ENCODE measurements at regions not wholly inside any gene's neighbourhood (a gene's known extent, or its start where the extent isn't known, plus 50 kb on each side); places are given as distances from the start of the nearest gene placed in this dataset.

DNA sequence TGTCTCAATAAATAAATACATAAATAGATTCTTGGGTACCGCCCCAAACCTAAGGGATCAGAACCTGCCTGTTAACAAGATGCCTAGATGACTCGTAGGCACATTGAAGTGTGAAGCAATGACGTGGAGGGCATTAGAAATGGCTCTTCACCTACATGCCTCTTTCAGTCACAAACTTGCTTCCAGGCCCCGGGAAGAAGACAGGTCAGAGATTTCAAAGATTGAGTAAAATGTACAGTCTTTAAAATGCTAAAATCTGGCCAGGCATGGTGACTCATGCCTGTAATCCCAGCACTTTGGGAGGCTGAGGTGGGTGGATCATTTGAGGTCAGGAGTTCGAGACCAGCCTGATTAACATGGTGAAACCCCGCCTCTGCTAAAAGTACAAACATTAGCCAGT, 480.8 kb upstream of the JARID2 start:
- Histone ChIP-seq H3K27me3 (ENCODE audit: insufficient read depth, low read depth, low read length) (no peaks in the 10 kb centered on the region), H3F3A (ENCODE audit: insufficient read depth, low read length, poor library complexity, severe bottlenecking) (no peaks in the 10 kb centered on the region), H3K9me2 (ENCODE audit: insufficient read depth, low read length) (no peaks in the 10 kb centered on the region), H3K27ac (ENCODE audit: low read length) (no peak overlapping the region), H4K20me1 (ENCODE audit: insufficient read depth) (no peaks in the 10 kb centered on the region), H3K4me2 (ENCODE audit: low read length) (no peak overlapping the region), H3K4me3 (ENCODE audit: low read length) (no peak overlapping the region), H2AFZ (ENCODE audit: low read depth, low read length) (no peak overlapping the region), H3K9ac (ENCODE audit: low read length) (no peak overlapping the region), H3K9me3 (ENCODE audit: low read length) (no peaks in the 10 kb centered on the region), H3K36me3 (ENCODE audit: insufficient read depth, low read length) (no peaks in the 10 kb centered on the region), H3K79me2 (replicated peaks; ENCODE audit: insufficient read depth, low read length) (no peaks in the 10 kb centered on the region)
- TF ChIP-seq RAD21 (conservative IDR thresholded peaks at IDR 0.05) (no peak), TAF1 (IDR thresholded peaks at IDR 0.05; ENCODE audit: low read depth) (no peak), EZH2 (IDR thresholded peaks at IDR 0.05; ENCODE audit: borderline replicate concordance, insufficient read depth, low read length, poor library complexity, severe bottlenecking) (no peak), MXI1 (conservative IDR thresholded peaks at IDR 0.05; ENCODE audit: poor library complexity, severe bottlenecking) (no peak), POLR2AphosphoS5 (IDR thresholded peaks at IDR 0.05) (no peak), EP300 (conservative IDR thresholded peaks at IDR 0.05; ENCODE audit: poor library complexity, severe bottlenecking) (no peak), SMC3 (conservative IDR thresholded peaks at IDR 0.05; ENCODE audit: poor library complexity) (no peak)
- TF ChIP-seq, protein P1, sequence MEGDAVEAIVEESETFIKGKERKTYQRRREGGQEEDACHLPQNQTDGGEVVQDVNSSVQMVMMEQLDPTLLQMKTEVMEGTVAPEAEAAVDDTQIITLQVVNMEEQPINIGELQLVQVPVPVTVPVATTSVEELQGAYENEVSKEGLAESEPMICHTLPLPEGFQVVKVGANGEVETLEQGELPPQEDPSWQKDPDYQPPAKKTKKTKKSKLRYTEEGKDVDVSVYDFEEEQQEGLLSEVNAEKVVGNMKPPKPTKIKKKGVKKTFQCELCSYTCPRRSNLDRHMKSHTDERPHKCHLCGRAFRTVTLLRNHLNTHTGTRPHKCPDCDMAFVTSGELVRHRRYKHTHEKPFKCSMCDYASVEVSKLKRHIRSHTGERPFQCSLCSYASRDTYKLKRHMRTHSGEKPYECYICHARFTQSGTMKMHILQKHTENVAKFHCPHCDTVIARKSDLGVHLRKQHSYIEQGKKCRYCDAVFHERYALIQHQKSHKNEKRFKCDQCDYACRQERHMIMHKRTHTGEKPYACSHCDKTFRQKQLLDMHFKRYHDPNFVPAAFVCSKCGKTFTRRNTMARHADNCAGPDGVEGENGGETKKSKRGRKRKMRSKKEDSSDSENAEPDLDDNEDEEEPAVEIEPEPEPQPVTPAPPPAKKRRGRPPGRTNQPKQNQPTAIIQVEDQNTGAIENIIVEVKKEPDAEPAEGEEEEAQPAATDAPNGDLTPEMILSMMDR (IDR thresholded peaks at IDR 0.05; ENCODE audit: poor library complexity, severe bottlenecking): no peak
- TF ChIP-seq, protein P2, sequence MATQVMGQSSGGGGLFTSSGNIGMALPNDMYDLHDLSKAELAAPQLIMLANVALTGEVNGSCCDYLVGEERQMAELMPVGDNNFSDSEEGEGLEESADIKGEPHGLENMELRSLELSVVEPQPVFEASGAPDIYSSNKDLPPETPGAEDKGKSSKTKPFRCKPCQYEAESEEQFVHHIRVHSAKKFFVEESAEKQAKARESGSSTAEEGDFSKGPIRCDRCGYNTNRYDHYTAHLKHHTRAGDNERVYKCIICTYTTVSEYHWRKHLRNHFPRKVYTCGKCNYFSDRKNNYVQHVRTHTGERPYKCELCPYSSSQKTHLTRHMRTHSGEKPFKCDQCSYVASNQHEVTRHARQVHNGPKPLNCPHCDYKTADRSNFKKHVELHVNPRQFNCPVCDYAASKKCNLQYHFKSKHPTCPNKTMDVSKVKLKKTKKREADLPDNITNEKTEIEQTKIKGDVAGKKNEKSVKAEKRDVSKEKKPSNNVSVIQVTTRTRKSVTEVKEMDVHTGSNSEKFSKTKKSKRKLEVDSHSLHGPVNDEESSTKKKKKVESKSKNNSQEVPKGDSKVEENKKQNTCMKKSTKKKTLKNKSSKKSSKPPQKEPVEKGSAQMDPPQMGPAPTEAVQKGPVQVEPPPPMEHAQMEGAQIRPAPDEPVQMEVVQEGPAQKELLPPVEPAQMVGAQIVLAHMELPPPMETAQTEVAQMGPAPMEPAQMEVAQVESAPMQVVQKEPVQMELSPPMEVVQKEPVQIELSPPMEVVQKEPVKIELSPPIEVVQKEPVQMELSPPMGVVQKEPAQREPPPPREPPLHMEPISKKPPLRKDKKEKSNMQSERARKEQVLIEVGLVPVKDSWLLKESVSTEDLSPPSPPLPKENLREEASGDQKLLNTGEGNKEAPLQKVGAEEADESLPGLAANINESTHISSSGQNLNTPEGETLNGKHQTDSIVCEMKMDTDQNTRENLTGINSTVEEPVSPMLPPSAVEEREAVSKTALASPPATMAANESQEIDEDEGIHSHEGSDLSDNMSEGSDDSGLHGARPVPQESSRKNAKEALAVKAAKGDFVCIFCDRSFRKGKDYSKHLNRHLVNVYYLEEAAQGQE (IDR thresholded peaks at IDR 0.05; ENCODE audit: borderline replicate concordance): no peak

DNA sequence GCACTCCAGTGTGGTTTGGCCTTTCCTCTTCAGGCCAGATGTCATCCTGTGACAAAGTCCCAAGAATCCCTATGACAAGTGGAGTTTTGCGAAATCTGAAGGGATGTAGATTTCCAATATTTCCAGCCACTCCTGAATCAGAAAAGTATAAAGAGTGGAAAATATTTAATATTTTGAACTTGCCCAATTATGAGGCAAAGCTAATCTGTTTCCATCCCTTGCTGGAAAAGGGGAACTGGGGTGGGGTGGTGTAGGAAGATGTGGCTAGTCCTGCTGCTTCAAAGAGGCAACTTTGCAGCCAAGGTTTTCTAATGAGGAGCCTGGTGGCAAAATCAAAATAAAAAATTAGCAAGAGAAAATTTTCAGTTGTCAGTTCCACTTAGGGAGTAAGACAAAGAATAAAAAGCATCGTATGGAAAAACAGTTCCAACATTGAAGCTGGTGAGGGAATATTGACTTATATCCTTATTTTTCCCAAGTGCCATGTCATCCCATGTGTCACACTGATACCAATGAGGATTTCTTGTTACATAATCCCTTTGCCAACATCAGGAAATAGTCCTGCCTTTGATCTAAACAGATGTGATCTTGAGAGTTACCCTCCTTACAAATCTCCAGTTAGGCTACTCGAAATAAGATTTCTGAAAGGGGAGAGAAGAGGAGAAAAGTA, 480.0 kb upstream of the JARID2 start:
- no peaks in the 10 kb centered on the region for H3K27me3 ChIP-seq (ENCODE audit: insufficient read depth, low read depth, low read length)
- no peak overlapping the region for H3K27ac ChIP-seq (ENCODE audit: low read length)
- H3F3A ChIP-seq (ENCODE audit: insufficient read depth, low read length, poor library complexity, severe bottlenecking): no peaks in the 10 kb centered on the region
- H2AFZ ChIP-seq (ENCODE audit: low read depth, low read length): no peak overlapping the region
- no peaks in the 10 kb centered on the region for H3K9me3 ChIP-seq (ENCODE audit: low read length)
- no peak overlapping the region for H3K4me2 ChIP-seq (ENCODE audit: low read length)
- H3K9me2 ChIP-seq (ENCODE audit: insufficient read depth, low read length): no peaks in the 10 kb centered on the region
- no peak overlapping the region for H3K4me3 ChIP-seq (ENCODE audit: low read length)
- no peaks in the 10 kb centered on the region for H3K36me3 ChIP-seq (ENCODE audit: insufficient read depth, low read length)
- H3K79me2 ChIP-seq (replicated peaks; ENCODE audit: insufficient read depth, low read length): no peaks in the 10 kb centered on the region
- H3K9ac ChIP-seq (ENCODE audit: low read length): no peak overlapping the region
- TF ChIP-seq, protein P1 (IDR thresholded peaks at IDR 0.05; ENCODE audit: poor library complexity, severe bottlenecking): no peak
- TF ChIP-seq, protein P2 (IDR thresholded peaks at IDR 0.05; ENCODE audit: borderline replicate concordance): no peak
- TF ChIP-seq POLR2AphosphoS5 (IDR thresholded peaks at IDR 0.05) (no peak), RAD21 (conservative IDR thresholded peaks at IDR 0.05) (no peak), EZH2 (IDR thresholded peaks at IDR 0.05; ENCODE audit: borderline replicate concordance, insufficient read depth, low read length, poor library complexity, severe bottlenecking) (no peak), EP300 (conservative IDR thresholded peaks at IDR 0.05; ENCODE audit: poor library complexity, severe bottlenecking) (no peak), SMC3 (conservative IDR thresholded peaks at IDR 0.05; ENCODE audit: poor library complexity) (no peak), MXI1 (conservative IDR thresholded peaks at IDR 0.05; ENCODE audit: poor library complexity, severe bottlenecking) (no peak), TAF1 (IDR thresholded peaks at IDR 0.05; ENCODE audit: low read depth) (no peak)
- H4K20me1 ChIP-seq (ENCODE audit: insufficient read depth): no peaks in the 10 kb centered on the region
